ENCODE measurements at regions not wholly inside any gene's neighbourhood (a gene's known extent, or its start where the extent isn't known, plus 50 kb on each side); places are given as distances from the start of the nearest gene placed in this dataset.

DNA sequence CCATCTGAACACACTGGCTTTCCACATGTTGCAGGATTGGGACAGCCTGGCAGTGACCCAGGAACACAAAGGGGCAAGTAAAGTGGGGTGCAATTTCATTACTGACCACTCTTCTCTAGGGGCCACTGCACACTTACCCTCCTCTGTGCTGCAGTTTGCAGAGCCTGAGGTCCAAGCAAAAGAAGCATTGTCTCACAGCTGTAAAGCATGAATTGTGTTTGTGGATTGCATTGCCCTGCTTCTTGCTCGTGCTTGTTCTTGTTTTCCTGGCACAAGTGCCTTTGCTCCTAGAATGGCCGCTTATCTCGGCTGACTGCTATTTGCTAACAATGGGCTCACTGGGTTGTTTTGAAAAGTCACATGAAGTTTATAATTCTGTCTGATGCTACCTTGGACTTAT, 209.1 kb upstream of the JADE1 start:
- peak; percentile 54 to 79 for DNase-seq

- no peak for DNase-seq
These were observed 212.0 kb upstream of the JADE1 start for GRCh38 chr4:128597500-128597899.

DNA sequence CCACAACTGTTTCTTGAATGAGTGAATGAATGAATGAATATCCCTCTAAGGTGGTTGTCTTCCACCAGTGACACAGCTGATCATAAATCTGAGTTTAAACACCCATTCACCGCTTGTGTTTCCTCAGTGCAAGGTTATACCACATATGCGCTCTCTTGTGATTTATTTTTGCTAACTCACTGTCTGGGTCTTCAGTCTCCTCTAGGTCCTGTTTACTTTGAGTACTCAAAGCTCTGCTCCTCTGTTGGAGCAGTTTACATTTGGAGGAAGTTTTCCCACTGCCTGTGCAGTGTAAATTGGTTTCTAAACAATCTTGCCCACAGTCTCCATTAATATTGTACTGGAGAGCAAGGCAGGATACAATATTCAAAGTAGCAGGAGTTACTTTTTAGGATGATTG, 212.6 kb upstream of the JADE1 start:
- no peak for DNase-seq

DNA sequence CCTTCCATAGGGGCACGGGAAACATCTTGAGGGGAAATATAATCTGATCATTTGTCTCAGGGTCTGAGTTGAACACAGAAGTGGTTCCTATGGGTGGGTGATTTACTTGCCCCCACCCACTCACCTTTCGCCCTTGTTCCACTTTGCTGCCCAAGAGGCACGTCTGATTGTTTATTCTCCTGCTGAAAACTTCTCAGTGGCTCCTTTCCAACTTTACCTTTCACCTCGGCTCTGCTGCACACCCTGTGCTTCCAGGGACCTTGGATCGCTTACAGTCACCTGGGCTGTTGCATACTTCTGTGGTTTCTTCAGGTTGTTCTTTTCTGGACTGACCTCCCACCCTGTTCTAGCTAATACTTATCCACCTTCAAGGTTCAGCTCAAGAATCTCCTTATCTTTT, 213.4 kb upstream of the JADE1 start:
- no peak for DNase-seq

DNA sequence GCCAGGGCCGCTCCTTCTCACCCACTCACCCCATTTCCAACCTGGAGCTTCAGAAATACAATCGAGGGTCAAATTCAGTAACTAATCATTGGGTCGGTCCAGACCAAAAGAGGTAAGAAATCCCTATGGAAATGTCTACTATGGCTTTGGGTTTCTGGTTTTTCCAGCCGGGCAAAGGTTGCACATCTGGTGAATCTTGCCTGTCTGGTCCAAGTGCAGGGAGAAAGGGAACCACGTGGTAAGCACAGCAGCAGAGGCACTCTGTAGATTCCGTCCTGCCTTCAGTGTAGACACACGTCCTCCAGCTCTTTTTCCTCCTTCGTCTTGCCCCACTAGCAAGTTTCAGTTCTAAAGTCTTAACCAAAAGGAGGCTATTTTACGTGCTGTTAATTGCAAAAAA, 218.0 kb upstream of the JADE1 start:
- no peak for DNase-seq

DNA sequence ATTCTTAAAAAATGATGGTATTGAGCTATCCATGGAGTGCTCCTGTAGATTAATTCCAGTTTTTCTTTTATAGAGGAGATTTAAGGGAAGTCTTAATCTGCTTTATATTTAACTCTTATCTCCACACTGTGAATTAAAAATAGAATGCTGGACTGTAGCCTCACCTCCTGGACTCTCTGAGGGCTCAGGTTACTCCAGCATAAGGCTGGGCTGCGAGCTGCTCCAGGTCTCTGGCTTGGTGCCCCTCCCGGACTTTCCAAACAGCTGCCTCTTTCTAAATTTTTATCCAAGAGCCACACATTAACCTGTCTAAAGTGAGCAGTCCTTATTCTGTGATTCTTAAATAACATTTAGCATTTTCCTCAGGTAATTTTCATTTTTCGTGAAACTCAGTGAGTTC, 218.7 kb upstream of the JADE1 start:
- no peak for DNase-seq

GRCh38 chr4:128590034-128590740, 219.3 kb upstream of the JADE1 start:
- DNase-seq = no peak

- no peak for DNase-seq
These were observed 220.0 kb upstream of the JADE1 start for GRCh38 chr4:128589384-128589965.

- DNase-seq = no peak
These were observed 222.1 kb upstream of the JADE1 start for GRCh38 chr4:128587382-128587781.

DNA sequence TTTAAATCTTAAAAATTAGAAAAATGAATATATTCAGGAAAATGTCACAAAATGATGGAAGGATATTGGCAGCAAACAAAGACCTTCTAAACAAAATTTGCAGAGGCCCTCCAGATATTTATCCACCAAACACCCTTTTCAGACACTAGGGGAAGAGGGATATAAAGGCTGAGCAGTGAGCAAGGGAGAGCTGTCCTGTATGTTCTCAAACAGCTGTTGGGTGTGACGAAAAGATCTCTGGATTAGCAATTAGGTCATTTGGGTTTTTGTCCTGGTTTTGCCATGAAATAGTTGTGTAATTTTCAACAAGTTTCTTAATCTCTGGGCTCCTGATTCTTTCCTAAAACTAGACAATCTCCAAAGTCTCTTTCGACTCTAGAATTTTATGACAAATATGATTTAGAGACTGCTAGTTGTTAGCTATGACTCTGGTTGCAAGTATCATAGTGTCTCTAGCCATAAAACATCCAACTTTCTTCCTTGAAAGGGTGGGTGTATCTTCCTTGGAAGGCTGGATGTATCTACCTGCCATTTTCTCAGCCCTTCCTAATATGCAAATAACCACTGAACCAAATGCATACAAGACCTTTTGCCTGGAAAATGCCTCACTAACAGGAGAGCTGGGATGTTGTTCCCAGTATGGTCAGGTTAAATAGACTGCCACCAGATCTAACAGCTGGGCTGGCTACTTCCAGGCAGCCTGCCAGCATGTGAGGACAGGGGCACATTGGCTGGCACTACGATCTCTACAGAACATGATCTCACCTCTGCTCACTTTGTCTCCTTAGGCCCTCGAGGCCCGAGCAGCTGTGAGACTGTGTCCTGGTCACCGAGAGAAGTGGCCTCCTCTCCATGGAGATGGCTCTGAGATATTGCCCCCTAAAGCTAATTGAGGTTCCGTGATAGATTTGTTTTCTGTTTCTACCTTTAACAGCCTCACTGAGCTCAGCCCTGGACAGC, 225.5 kb upstream of the JADE1 start:
- no peak for DNase-seq

GRCh38 chr4:128582427-128582870, 227.1 kb upstream of the JADE1 start:
- no peak for DNase-seq

- no peak for DNase-seq
These were observed 230.2 kb upstream of the JADE1 start for GRCh38 chr4:128579154-128579853.

DNA sequence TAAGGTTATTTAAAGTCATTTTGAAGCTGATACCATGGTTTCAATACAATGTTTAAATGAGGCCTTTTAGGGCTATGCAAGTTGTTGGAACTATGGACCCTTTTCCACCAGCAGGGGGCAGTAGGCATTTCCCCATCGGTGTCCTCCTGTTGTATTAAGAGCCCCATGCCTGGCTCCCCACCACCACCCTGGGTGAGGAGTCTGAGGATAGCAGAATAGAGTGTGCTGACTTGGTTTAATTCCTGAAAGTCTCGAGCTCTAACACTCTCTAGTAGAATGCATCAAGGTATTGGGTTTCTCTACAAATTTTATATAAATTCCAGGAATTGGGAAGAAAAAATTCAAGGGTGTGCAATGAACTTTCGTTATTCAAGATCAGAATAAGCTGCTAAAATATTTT, 234.8 kb upstream of the JADE1 start:
- DNase-seq = peak; percentile 65 to 67

DNA sequence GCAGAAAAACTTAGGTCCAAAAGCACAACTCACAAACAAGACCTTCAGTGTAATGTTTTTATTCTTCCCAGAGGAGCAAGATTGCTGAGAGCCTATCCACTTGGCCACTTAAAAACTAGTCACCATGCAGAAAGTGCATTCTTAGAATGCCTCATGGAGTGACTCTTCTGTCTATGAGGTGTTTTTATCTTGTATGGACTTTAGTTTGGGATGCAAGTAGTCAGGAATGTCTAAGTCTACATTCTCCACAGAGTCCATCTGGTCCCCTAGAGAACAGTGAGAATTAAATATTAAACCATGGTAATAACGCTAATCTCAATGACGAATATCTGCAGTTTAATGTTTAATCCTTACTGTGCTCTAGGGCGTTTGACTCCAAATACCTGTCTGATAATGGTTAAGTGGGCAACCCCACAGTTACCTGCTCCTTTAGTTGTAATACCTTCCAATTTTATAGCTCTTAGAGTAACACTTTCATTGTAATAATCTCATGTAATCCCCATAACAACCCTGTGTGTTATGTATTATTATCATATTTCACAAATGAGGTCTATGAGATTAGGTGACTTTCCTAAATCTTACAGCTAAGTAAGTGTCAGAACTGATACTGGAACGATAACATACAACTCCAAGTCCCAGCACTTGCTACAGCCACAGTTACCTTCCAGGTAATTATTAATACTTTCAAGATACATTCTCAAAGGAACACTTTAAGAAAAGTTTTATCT, 235.6 kb upstream of the JADE1 start:
- DNase-seq = no peak

- no peak for DNase-seq
These were observed 236.7 kb upstream of the JADE1 start for GRCh38 chr4:128572778-128573241.

DNA sequence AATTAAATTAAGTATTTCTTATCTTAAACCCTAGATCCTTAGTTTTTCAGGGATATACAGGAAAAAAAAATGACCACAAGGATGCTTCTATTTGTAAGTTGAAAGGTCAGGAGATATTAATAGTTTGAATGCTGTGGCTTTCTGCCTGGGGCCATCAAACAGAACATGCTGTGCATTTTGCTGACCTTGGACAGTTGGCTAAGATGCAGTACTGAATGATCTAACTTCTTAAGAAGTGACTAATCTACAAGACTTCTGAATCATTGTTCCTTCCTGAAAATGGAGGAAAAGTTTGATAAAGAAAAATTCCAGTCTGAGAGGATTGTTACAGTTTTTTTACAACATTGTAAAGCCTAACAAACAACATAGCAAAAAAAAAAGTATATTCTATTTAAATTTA, 237.8 kb upstream of the JADE1 start:
- no peak for DNase-seq

DNA sequence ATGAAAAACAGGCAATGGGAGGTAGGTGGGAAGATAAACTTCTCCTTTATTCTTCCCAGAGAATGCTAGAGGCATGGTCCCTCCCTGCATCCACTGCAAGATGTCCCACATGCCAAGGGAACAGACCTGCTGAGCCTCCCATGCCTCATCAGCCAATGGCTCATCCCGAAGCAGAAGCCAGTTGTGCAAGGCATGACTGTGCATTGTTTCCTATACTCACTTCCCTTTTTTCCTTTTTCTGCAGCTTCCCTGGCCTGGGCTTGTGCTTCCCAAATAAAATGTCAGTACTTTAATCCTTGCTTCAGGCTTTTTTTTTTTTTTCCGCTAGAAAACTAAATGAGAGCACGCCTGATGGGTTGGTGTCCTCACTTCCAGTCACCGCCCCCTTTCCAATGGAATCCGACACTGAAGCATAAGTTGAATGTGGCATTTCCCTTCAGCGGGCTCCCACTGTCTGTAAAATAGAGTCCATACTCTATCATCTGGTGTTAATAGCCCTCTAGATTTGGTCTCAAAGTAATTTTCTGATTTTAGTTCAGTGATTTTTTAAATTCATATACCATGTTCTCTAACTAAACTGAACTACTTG, 239.0 kb upstream of the JADE1 start:
- no peak for DNase-seq

GRCh38 chr4:128566693-128567092, 242.8 kb upstream of the JADE1 start:
- DNase-seq = no peak

- DNase-seq = no peak
These were observed 243.8 kb upstream of the JADE1 start for GRCh38 chr4:128565565-128566186.

- DNase-seq = no peak
These were observed 244.4 kb upstream of the JADE1 start for GRCh38 chr4:128565054-128565453.

DNA sequence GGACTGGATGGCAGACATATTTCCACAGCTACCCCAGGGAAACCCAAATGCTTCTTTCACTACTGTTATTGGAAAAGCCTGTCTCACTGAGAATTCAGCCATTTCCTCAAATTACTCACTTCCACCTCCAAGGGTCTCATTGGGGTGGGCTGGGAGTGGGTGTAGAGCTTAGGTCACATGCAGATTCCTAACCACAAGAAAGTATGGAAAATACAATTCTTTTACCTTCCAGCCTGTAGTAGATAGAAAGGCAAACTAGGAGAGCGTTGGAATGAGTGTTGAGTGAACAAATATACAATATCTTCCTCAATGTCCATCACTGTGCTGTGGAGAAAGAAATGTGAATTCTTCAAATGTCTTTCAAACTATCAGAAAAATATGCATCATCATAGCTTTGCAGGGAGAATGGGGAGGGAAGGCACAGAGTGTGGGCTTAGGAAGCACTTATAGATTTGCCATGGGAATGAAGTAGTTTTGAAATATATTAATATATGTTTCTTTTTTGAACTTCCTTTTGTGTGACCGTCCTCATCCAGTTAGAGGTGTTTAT, 245.3 kb upstream of the JADE1 start:
- no peak for DNase-seq
